ENCODE measurements at regions not wholly inside any gene's neighbourhood (a gene's known extent, or its start where the extent isn't known, plus 50 kb on each side); places are given as distances from the start of the nearest gene placed in this dataset.

- Histone ChIP-seq H2BK20ac (ENCODE audit: low read length) (no peak overlapping the region), H3K79me1 (ENCODE audit: low read depth, low read length) (no peaks in the 10 kb centered on the region), H4K91ac (replicated peaks; ENCODE audit: insufficient read length, low read length) (no peak overlapping the region), H3K4me3 (ENCODE audit: extremely low read depth in 1 of 4, insufficient read depth in 2 of 4, low read depth in 3 of 4, low read length in 4 of 4) (no peak overlapping the region), H4K20me1 (replicated peaks in 1 of 2; ENCODE audit: control insufficient read depth in 1 of 2, insufficient read depth in 2 of 2, low read length in 2 of 2) (no peaks in the 10 kb centered on the region), H2AFZ (ENCODE audit: low read length) (no peak overlapping the region), H3K9ac (replicated peaks in 1 of 4; ENCODE audit: extremely low read depth in 1 of 4, low read depth in 3 of 4, low read length in 3 of 4) (no peak overlapping the region), H3K36me3 (ENCODE audit: control insufficient read depth in 2 of 4, insufficient read depth in 4 of 4, low read length in 3 of 4) (no peaks in the 10 kb centered on the region), H3K27me3 (replicated peaks in 1 of 4; ENCODE audit: control insufficient read depth in 3 of 4, extremely low read depth in 1 of 4, insufficient read depth in 3 of 4, low read length in 3 of 4) (no peaks in the 10 kb centered on the region), H3K79me2 (ENCODE audit: control insufficient read depth in 1 of 2, insufficient read depth in 2 of 2, low read length in 2 of 2) (no peaks in the 10 kb centered on the region), H3K23ac (ENCODE audit: insufficient read length) (no peak overlapping the region), H3K14ac (ENCODE audit: insufficient read length) (no peak overlapping the region), H3K9me3 (ENCODE audit: insufficient read depth in 2 of 2, low read depth in 1 of 2, low read length in 1 of 2) (0 out of 4 replicates have a peak, but pooled peaks cover 0 to 4% of the 10 kb centered on the region in 2 experiments), H3K27ac (ENCODE audit: low read depth, low read length) (no peak overlapping the region), H3K4ac (replicated peaks; ENCODE audit: insufficient read length, low read depth, low read length) (no peak overlapping the region), H3K18ac (ENCODE audit: extremely low read depth, low read length) (no peak overlapping the region), H3K56ac (replicated peaks; ENCODE audit: insufficient read length, low read depth, low read length) (no peak overlapping the region), H2AK5ac (ENCODE audit: low read depth, low read length) (no peak overlapping the region), H2BK12ac (ENCODE audit: low read depth, low read length) (no peak overlapping the region), H4K5ac (ENCODE audit: insufficient read length, low read depth, low read length) (no peak overlapping the region), H3K4me2 (ENCODE audit: insufficient read depth in 1 of 2, low read depth in 2 of 2, low read length in 2 of 2) (no peak overlapping the region), H3K4me1 (replicated peaks in 1 of 4; ENCODE audit: control insufficient read depth in 3 of 4, insufficient read depth in 4 of 4, low read length in 3 of 4) (no peaks in the 10 kb centered on the region), H2BK15ac (ENCODE audit: low read length) (no peak overlapping the region), H4K8ac (ENCODE audit: extremely low read depth, insufficient read depth, low read length) (no peak overlapping the region), H2BK5ac (ENCODE audit: low read depth, low read length) (no peak overlapping the region), H2BK120ac (replicated peaks; ENCODE audit: low read depth, low read length) (no peak overlapping the region), H3K23me2 (ENCODE audit: low read depth, low read length) (no peaks in the 10 kb centered on the region)
- 78% methylated on average over 2 of the region's 2 CpGs; no CpG with 5 or more reads in 1 of the 2 experiments for WGBS, 2 experiments (ENCODE audit: extremely low coverage in 1 of 2, insufficient coverage in 1 of 2, insufficient read length in 1 of 2, insufficient replicate concordance in 2 of 2, low coverage in 1 of 2, low lambda C conversion rate in 2 of 2, missing lambda C conversion rate in 1 of 2)
- CTCF ChIA-PET (ENCODE audit: partially characterized antibody), result interaction anchor here (1.1 kb wide), 1 partner anchor 209 kb away, joined by 3 read pairs; no protein-coding TSS in a partner anchor
- DNase-seq (ENCODE audit: low read depth in 1 of 2, low spot score in 2 of 2) (no peak), FAIRE-seq (no peak)
- POLR2A ChIA-PET (ENCODE audit: partially characterized antibody), result no interaction called here
- TF ChIP-seq POU5F1 (IDR thresholded peaks at IDR 0.05; ENCODE audit: low read depth, low read length) (no peak), CEBPB (IDR thresholded peaks at IDR 0.05; ENCODE audit: low read depth, low read length) (no peak), MAFK (IDR thresholded peaks at IDR 0.05; ENCODE audit: low read depth, low read length) (no peak), BACH1 (IDR thresholded peaks at IDR 0.05; ENCODE audit: low read length) (no peak), SIN3A (conservative IDR thresholded peaks at IDR 0.05 in 1 of 2, IDR thresholded peaks at IDR 0.05 in 1 of 2; ENCODE audit: low read depth in 1 of 2, low read length in 2 of 2) (no peak), KDM5A (IDR thresholded peaks at IDR 0.05; ENCODE audit: low read length) (no peak), RFX5 (IDR thresholded peaks at IDR 0.05; ENCODE audit: borderline replicate concordance, low read depth, low read length) (no peak), CHD2 (IDR thresholded peaks at IDR 0.05; ENCODE audit: low read length) (no peak), RNF2 (IDR thresholded peaks at IDR 0.05; ENCODE audit: borderline replicate concordance, low read depth, low read length, missing control alignments, poor library complexity, severe bottlenecking) (no peak), PHF8 (conservative IDR thresholded peaks at IDR 0.05; ENCODE audit: low read depth, low read length) (no peak), SP4 (IDR thresholded peaks at IDR 0.05; ENCODE audit: low read length) (no peak), RBBP5 (IDR thresholded peaks at IDR 0.05; ENCODE audit: borderline replicate concordance, low read depth, low read length) (no peak), CBX5 (IDR thresholded peaks at IDR 0.05; ENCODE audit: low read depth, low read length) (no peak), JUN (IDR thresholded peaks at IDR 0.05; ENCODE audit: low read depth, low read length) (no peak)
Observed at GRCh38 chr2:37576831-37577230, 94.6 kb downstream of the CDC42EP3 start.

All from H1 (cell line).